ENCODE measurements at regions not wholly inside any gene's neighbourhood (a gene's known extent, or its start where the extent isn't known, plus 50 kb on each side); places are given as distances from the start of the nearest gene placed in this dataset.

DNA sequence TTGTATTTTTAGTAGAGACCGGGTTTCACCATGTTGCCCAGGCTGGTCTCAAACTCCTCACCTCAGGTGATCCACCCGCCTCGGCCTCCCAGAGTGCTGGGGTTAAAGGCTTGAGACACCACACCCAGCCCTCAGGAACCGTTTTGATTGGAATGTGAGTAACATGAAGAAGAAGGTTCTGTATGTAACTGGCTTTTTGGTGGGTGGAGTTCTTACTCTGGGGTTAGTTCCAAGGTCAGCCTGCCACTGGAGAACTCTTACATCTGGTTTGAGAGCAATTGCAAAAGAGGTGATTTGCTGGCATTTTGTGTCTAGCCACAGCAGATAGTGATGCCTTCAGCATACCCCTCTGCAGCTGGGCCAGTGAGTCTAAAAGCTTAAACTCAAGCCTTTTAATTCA lies 457.8 kb upstream of the VSTM2A start:
- Histone ChIP-seq H3K27me3 (ENCODE audit: control insufficient read depth in 3 of 3, insufficient read depth in 3 of 3, low read length in 3 of 3) (no peaks in the 10 kb centered on the region), H3K27ac (ENCODE audit: low read depth in 1 of 3, low read length in 2 of 3) (no peak overlapping the region), H3K4me1 (ENCODE audit: control insufficient read depth in 3 of 3, insufficient read depth in 2 of 3, low read depth in 1 of 3, low read length in 2 of 3) (no peaks in the 10 kb centered on the region), H3K4me3 (ENCODE audit: low read depth in 1 of 3, low read length in 3 of 3) (no peak overlapping the region), H3K36me3 (ENCODE audit: control insufficient read depth in 3 of 3, insufficient read depth in 2 of 3, low read depth in 1 of 3, low read length in 3 of 3) (no peaks in the 10 kb centered on the region), H3K9me3 (ENCODE audit: control insufficient read depth in 2 of 2, insufficient read depth in 1 of 2, low read depth in 1 of 2, low read length in 1 of 2) (peaks cover 0 to 8% of the 10 kb centered on the region in 2 donors)
- no peak for DNase-seq
- 82 to 90% (median 88%) methylated on average over 4 of the region's 4 CpGs for WGBS, 3 donors
- FAIRE-seq: no peak

GRCh38 chr7:54090652-54091213 lies 451.4 kb upstream of the VSTM2A start:
- Histone ChIP-seq H3K4me3 (ENCODE audit: low read depth in 1 of 3, low read length in 3 of 3) (no peak overlapping the region), H3K36me3 (ENCODE audit: control insufficient read depth in 3 of 3, insufficient read depth in 2 of 3, low read depth in 1 of 3, low read length in 3 of 3) (no peaks in the 10 kb centered on the region), H3K27ac (ENCODE audit: low read depth in 1 of 3, low read length in 2 of 3) (no peak overlapping the region), H3K4me1 (ENCODE audit: control insufficient read depth in 3 of 3, insufficient read depth in 2 of 3, low read depth in 1 of 3, low read length in 2 of 3) (no peaks in the 10 kb centered on the region), H3K27me3 (ENCODE audit: control insufficient read depth in 3 of 3, insufficient read depth in 3 of 3, low read length in 3 of 3) (no peaks in the 10 kb centered on the region), H3K9me3 (ENCODE audit: control insufficient read depth in 2 of 2, insufficient read depth in 1 of 2, low read depth in 1 of 2, low read length in 1 of 2) (peaks cover 0 to 2% of the 10 kb centered on the region in 2 donors)
- DNase-seq (no peak), FAIRE-seq (no peak)
- WGBS, 3 donors: 65 to 75% (median 68%) methylated on average over 4 of the region's 4 CpGs

DNA sequence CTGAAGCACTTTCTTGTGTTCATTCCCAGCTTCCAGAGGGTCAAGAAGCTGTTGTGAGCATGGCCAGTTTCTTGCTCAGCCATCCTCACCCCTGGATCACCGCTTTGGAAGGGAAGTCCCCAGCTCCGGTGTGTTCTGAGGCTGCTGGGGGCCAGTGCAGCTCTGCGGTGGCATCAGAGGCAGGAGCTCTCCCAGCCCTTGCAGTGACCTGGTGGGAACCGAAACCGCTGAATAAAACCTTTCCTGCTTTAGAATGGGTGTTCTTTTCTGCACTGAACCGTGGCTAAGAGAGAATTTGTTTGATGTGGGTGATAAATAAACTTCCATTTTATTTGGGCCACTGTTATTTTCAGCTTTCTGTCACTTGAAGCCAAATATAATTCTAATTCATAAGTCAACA lies 450.9 kb upstream of the VSTM2A start:
- no peak for FAIRE-seq
- Histone ChIP-seq H3K27me3 (ENCODE audit: control insufficient read depth in 3 of 3, insufficient read depth in 3 of 3, low read length in 3 of 3) (no peaks in the 10 kb centered on the region), H3K36me3 (ENCODE audit: control insufficient read depth in 3 of 3, insufficient read depth in 2 of 3, low read depth in 1 of 3, low read length in 3 of 3) (no peaks in the 10 kb centered on the region), H3K9me3 (ENCODE audit: control insufficient read depth in 2 of 2, insufficient read depth in 1 of 2, low read depth in 1 of 2, low read length in 1 of 2) (peaks cover 0 to 2% of the 10 kb centered on the region in 2 donors), H3K4me3 (ENCODE audit: low read depth in 1 of 3, low read length in 3 of 3) (no peak overlapping the region), H3K27ac (ENCODE audit: low read depth in 1 of 3, low read length in 2 of 3) (no peak overlapping the region), H3K4me1 (ENCODE audit: control insufficient read depth in 3 of 3, insufficient read depth in 2 of 3, low read depth in 1 of 3, low read length in 2 of 3) (no peaks in the 10 kb centered on the region)
- WGBS, 3 donors: 62 to 82% (median 65%) methylated on average over 6 of the region's 6 CpGs
- DNase-seq: no peak

DNA sequence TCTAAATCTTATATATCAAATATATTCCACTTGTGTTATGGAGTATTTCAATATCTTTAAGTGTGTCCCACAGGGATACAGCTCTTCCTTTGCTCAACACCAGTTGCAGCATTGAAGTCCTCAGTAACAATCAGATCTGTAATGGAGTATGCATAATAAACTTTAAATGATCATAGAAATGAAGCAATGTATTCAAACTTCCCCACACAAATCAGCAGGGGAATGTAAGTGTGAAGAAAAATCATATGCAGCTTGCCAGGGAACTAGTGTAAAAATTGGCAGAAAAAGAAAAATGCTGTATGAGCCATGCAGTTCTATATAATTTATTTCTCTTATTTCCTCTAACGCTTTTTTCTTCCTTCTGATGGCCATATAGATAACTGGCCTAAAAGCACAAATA lies 444.3 kb upstream of the VSTM2A start:
- H3K9me3 ChIP-seq (ENCODE audit: control insufficient read depth in 2 of 2, insufficient read depth in 1 of 2, low read depth in 1 of 2, low read length in 1 of 2): no peaks in the 10 kb centered on the region
- H3K4me1 ChIP-seq (ENCODE audit: control insufficient read depth in 3 of 3, insufficient read depth in 2 of 3, low read depth in 1 of 3, low read length in 2 of 3): no peaks in the 10 kb centered on the region
- no peak for DNase-seq
- no peak overlapping the region for H3K27ac ChIP-seq (ENCODE audit: low read depth in 1 of 3, low read length in 2 of 3)
- no peak for FAIRE-seq
- WGBS, 3 donors: 67 to 80% (median 74%) methylated on average over 1 of the region's 1 CpG
- no peaks in the 10 kb centered on the region for H3K27me3 ChIP-seq (ENCODE audit: control insufficient read depth in 3 of 3, insufficient read depth in 3 of 3, low read length in 3 of 3)
- H3K4me3 ChIP-seq (ENCODE audit: low read depth in 1 of 3, low read length in 3 of 3): no peak overlapping the region
- H3K36me3 ChIP-seq (ENCODE audit: control insufficient read depth in 3 of 3, insufficient read depth in 2 of 3, low read depth in 1 of 3, low read length in 3 of 3): no peaks in the 10 kb centered on the region

DNA sequence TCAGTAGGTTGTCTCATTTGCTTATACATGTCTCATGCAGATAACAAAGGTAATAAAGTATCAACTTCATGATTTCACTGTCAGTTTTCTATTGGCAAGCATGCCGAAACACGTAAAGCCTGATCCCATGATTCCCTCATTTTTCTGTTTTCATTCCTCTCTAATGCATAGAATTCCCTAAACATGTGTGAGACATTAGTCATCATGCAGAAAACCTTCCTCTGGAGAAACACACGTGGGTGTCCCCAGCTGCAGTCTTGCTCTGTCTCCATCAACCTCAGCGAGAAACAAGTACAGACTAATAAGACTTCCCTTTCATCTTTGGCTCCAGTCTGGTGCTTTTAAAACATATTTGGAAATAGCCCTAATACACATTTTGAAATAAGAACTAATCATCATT lies 432.7 kb upstream of the VSTM2A start:
- WGBS, 3 donors: 57 to 77% (median 72%) methylated on average over 4 of the region's 4 CpGs
- Histone ChIP-seq H3K36me3 (ENCODE audit: control insufficient read depth in 3 of 3, insufficient read depth in 2 of 3, low read depth in 1 of 3, low read length in 3 of 3) (no peaks in the 10 kb centered on the region), H3K27me3 (ENCODE audit: control insufficient read depth in 3 of 3, insufficient read depth in 3 of 3, low read length in 3 of 3) (no peaks in the 10 kb centered on the region), H3K4me1 (ENCODE audit: control insufficient read depth in 3 of 3, insufficient read depth in 2 of 3, low read depth in 1 of 3, low read length in 2 of 3) (no peaks in the 10 kb centered on the region), H3K4me3 (ENCODE audit: low read depth in 1 of 3, low read length in 3 of 3) (no peak overlapping the region), H3K27ac (ENCODE audit: low read depth in 1 of 3, low read length in 2 of 3) (no peak overlapping the region), H3K9me3 (ENCODE audit: control insufficient read depth in 2 of 2, insufficient read depth in 1 of 2, low read depth in 1 of 2, low read length in 1 of 2) (peaks cover 0 to 4% of the 10 kb centered on the region in 2 donors)
- DNase-seq (no peak), FAIRE-seq (no peak)

GRCh38 chr7:54111814-54112511 lies 430.2 kb upstream of the VSTM2A start:
- no peak overlapping the region for H3K27ac ChIP-seq (ENCODE audit: low read depth in 1 of 3, low read length in 2 of 3)
- WGBS, 3 donors: 70 to 76% (median 74%) methylated on average over 6 of the region's 6 CpGs
- no peaks in the 10 kb centered on the region for H3K36me3 ChIP-seq (ENCODE audit: control insufficient read depth in 3 of 3, insufficient read depth in 2 of 3, low read depth in 1 of 3, low read length in 3 of 3)
- peaks cover 0 to 4% of the 10 kb centered on the region in 2 donors for H3K9me3 ChIP-seq (ENCODE audit: control insufficient read depth in 2 of 2, insufficient read depth in 1 of 2, low read depth in 1 of 2, low read length in 1 of 2)
- FAIRE-seq: no peak
- no peaks in the 10 kb centered on the region for H3K27me3 ChIP-seq (ENCODE audit: control insufficient read depth in 3 of 3, insufficient read depth in 3 of 3, low read length in 3 of 3)
- no peaks in the 10 kb centered on the region for H3K4me1 ChIP-seq (ENCODE audit: control insufficient read depth in 3 of 3, insufficient read depth in 2 of 3, low read depth in 1 of 3, low read length in 2 of 3)
- H3K4me3 ChIP-seq (ENCODE audit: low read depth in 1 of 3, low read length in 3 of 3): no peak overlapping the region
- no peak for DNase-seq

- no peak for DNase-seq
- WGBS, 3 donors: 26 to 50% (median 38%) methylated on average over 3 of the region's 3 CpGs
- peaks cover 0 to 4% of the 10 kb centered on the region in 2 donors for H3K9me3 ChIP-seq (ENCODE audit: control insufficient read depth in 2 of 2, insufficient read depth in 1 of 2, low read depth in 1 of 2, low read length in 1 of 2)
- H3K4me3 ChIP-seq (ENCODE audit: low read depth in 1 of 3, low read length in 3 of 3): no peak overlapping the region
- no peak for FAIRE-seq
- no peaks in the 10 kb centered on the region for H3K36me3 ChIP-seq (ENCODE audit: control insufficient read depth in 3 of 3, insufficient read depth in 2 of 3, low read depth in 1 of 3, low read length in 3 of 3)
- no peak overlapping the region for H3K27ac ChIP-seq (ENCODE audit: low read depth in 1 of 3, low read length in 2 of 3)
- H3K4me1 ChIP-seq (ENCODE audit: control insufficient read depth in 3 of 3, insufficient read depth in 2 of 3, low read depth in 1 of 3, low read length in 2 of 3): no peaks in the 10 kb centered on the region
- no peaks in the 10 kb centered on the region for H3K27me3 ChIP-seq (ENCODE audit: control insufficient read depth in 3 of 3, insufficient read depth in 3 of 3, low read length in 3 of 3)
Measured at GRCh38 chr7:54112567-54112966, 429.6 kb upstream of the VSTM2A start.

GRCh38 chr7:54115028-54115763 lies 427.0 kb upstream of the VSTM2A start:
- Histone ChIP-seq H3K27me3 (ENCODE audit: control insufficient read depth in 3 of 3, insufficient read depth in 3 of 3, low read length in 3 of 3) (no peaks in the 10 kb centered on the region), H3K4me1 (ENCODE audit: control insufficient read depth in 3 of 3, insufficient read depth in 2 of 3, low read depth in 1 of 3, low read length in 2 of 3) (no peaks in the 10 kb centered on the region), H3K4me3 (ENCODE audit: low read depth in 1 of 3, low read length in 3 of 3) (no peak overlapping the region), H3K27ac (ENCODE audit: low read depth in 1 of 3, low read length in 2 of 3) (no peak overlapping the region), H3K9me3 (ENCODE audit: control insufficient read depth in 2 of 2, insufficient read depth in 1 of 2, low read depth in 1 of 2, low read length in 1 of 2) (peaks cover 0 to 4% of the 10 kb centered on the region in 2 donors), H3K36me3 (ENCODE audit: control insufficient read depth in 3 of 3, insufficient read depth in 2 of 3, low read depth in 1 of 3, low read length in 3 of 3) (no peaks in the 10 kb centered on the region)
- no peak for FAIRE-seq
- DNase-seq: no peak
- 72 to 87% (median 80%) methylated on average over 9 of the region's 9 CpGs for WGBS, 3 donors

All from small intestine (tissue), 7 donors.